Inflammatory macrophage treated with lipopolysaccharide for 1 hour (primary cell): ENCODE measurements at regions not wholly inside any gene's neighbourhood (a gene's known extent, or its start where the extent isn't known, plus 50 kb on each side); places are given as distances from the start of the nearest gene placed in this dataset.
A peak's percentile ranks its signal among the peaks of the same experiment; 100 is the strongest.

Experiments used
- DNase-seq, 2 donors: peaks; one replicate each; pipeline ENCODE4 v3.0.0-alpha.2; 2020 to 2022

DNA sequence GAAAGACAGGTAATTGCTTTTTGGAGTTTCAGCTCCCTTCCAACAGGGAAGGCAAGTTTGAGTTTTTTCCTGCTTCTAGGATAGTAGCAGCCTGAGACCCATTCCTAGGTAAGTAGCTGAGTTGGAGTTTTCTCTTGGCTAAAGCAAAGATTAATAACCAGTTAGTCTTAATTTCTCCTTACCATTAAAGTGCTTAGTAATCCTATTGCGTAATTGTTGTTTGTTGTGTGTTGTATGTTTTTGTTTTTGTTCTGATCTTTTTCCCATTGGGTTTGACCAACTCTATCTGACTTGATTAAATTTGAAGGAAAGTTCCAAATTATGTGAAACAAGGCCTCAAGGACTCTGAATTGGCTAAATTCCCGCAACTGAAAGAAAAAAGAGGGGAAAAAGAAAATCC, 83.5 kb downstream of the TBX22 start:
- no peak for DNase-seq

DNA sequence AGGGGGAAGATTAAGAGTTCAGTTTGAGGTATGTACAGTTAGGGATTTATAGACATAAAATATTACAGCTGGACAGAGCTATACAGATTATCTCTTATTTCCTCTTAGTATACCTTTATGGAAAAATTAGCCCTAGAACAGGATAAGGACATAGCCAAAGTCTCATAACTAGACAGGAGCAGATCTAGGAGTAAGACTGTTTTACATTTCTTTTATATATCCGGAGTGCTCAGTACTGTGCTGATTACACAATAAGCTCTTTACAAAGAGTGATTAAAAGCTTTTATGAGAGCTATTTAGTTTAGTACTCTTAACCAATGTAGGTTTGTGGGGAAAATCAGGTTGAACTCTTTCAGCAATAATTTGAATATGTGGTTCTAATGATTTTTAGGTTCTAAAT, 105.8 kb downstream of the TBX22 start:
- DNase-seq = no peak

DNA sequence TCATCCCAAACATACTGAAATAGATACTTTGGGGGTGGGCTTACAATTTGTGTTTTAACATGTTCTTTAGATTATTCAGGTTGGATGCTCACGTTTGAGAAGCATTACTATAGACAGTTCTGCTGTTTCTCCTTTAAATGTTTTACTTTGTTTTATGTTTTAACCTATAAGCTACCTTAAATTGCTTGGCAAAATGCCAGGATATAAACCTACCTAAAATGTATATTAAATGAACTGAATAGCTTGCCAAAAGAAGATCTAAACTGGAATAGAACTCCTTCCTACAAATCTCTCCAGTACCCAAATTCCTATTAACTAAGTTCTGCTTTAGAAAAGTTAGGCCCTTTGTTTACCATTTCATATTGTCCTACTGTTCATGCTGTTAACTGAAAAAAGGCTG, 124.4 kb downstream of the TBX22 start:
- DNase-seq = no peak

DNA sequence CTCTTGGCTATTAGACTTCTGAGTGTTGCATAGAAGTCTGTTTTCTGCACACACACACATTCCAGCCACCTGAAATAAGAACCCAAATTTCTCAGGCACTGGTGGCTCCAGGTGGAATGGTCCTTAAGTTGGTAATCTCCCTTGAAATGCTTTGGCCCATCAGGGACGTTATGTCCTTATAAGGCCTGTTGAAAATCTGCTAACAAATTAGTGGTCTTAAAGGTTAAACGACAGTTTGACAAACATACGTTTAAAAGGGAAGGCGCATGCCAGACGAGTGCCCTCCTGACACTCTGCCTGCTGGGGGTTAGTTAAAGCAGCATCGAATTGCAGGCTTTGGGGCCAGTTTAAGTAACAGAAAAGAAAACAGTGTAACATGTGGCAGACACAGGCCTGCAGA, 125.0 kb downstream of the TBX22 start:
- DNase-seq = no peak

DNA sequence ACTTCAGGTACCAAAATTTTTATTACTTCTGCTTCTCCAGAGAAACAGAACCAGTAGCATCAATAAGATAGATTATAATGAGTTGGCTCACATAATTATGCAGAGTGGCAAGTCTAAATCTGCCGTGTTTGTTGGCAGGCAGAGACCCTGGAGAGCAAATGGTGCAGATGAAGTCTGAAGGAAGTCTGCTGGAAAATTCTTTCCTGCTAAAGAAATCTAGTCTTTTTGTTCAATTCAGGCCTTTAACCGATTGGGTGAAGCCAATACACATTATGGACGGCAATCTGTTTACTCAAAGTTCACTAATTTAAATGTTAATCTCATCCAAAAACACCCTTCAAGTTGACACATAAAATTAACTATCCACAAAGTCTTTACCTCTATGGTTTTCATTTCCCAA, 156.0 kb downstream of the TBX22 start:
- no peak for DNase-seq

DNA sequence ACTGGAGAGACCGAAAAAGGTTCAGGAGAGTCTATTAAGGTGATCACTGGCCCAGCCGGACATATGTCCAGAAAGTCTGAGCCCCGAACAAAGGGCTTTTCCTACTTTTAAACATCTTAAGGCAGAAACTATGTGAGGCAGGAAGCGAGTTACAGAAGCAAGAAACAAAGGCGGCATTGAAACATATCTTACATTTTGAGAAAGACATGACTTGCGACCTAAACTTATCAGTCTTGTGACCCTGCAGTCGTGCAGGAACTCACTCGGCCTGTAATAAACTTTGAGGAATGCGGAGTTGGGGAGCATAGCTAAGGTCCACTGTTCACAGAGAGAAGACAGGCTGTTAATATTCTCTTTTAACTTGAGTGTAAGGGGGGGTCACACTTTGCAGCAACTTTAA, 158.7 kb downstream of the TBX22 start:
- no peak for DNase-seq

DNA sequence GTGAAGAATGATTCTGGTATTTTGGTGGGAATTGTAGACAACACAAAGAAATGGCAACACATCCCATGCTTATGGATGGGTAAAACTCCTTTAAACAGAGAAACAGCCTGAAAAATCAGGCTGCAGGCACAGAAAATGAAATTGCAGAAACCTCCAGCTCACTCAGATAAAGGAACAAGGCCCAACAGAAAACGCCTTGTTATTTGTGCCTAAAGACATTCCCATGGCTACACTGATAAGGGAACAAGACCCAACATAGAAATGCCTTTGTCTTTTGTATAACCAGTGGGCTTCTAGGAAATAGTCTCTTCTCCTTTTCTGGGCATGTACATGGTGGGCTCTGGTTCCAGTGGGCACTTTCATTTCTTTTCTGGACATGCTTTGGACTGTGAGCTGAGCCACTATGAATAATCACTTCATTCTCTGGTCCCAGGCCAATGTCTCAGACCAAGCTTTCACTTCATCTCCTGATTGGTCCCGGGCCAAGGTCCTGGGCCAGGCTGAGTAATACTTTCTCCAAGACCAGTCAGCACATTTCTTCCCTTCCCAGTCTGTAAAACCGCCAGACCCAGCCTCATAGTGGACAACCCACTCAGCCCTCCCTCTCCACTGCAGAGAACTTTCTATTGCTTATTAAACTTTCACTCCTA, 160.5 kb downstream of the TBX22 start:
- DNase-seq = no peak

DNA sequence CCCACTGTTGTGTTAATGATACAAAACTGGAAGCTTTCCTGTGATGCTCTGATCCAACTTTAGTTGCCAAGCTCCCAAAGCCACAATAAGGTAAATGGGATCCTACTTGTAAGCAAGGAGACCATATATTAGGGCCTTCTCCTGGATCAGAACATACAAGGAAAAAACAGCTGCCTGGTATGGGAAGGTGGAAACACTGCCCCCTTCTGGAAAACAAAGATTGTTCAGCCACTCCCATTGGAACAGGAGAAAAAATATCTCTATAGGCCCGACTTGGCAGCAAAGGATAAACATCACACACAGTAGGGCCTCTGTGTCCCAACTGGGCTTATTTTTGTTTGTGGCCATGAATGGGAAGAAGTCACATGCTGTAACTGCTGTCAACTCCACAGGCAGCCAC, 166.5 kb downstream of the TBX22 start:
- peak in 1 of 2 donors; percentile 1 for DNase-seq

DNA sequence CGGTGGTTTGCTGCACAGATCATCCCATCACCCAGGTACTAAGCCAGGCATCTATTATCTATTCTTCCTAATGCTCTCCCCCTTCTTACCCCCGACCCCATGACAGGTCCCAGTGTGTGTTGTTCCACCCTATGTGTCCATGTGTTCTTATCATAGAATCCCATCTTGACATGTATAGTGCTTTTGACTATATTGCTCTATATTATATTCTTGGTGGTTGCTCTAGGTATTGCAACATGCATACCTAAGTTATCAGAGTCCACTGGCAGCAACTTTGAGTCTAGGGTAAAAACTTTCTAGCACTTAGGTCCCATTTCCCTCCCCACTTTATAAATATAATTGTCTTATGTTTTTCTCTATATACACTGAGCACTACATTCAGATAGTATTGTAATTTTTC, 170.3 kb downstream of the TBX22 start:
- DNase-seq = no peak

DNA sequence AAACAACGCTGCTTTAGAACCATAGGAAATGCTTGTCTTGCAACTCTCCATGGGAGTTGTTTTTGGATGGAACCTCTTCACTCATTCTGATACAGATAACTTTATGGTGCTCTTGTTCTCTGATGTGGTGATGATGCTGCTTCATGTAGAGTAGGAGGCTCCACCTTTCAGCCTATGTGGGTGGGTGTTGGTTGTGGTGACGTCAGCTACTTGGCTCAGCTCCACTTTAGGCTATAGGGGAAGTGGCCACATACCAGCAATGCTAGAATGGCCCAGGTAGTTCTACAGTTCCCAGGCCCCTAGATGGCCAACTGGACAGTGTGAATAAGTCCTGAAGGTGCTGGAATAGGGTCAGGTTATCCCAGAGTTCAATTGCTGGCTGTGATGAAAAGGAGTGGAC, 192.1 kb downstream of the TBX22 start:
- DNase-seq = no peak

DNA sequence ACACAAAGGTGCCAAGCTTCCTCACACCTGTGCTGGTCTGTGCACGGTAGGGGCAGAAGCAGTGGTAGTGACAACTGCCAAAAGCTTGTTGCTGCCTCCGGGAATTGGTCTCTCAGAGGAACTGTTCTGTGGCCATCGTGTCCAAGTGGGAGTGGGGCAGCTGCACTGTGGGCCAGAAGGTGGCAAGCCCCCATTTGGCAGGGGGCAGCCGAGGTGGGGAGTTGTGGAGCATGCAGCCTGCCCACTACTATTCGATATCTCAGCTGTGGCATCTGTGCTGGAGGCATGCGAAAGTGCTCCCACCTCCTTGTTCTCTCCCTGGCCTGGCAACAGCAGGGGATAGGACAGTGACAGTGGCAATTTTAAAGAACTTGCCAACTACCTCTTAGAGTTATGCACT, 192.8 kb downstream of the TBX22 start:
- DNase-seq = no peak

DNA sequence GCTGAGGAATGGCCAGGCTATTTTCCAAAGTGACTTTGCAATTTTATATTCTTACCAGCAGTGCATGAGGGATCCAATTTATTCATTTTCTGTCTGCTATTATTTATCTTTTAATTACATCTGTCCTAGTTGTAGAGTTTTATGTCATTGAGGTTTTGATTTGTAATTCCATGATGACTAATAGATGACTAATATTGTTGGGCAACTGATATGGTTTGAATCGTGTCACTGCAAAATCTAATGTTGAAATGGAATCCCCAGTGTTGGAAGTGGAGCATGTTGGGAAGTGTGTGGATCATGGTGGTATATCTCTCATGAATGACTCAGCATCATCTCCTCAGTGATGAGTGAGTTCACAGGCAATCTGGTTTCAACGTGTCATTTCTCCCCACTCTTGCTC, 201.5 kb downstream of the TBX22 start:
- DNase-seq = peak; percentile 43 to 45

DNA sequence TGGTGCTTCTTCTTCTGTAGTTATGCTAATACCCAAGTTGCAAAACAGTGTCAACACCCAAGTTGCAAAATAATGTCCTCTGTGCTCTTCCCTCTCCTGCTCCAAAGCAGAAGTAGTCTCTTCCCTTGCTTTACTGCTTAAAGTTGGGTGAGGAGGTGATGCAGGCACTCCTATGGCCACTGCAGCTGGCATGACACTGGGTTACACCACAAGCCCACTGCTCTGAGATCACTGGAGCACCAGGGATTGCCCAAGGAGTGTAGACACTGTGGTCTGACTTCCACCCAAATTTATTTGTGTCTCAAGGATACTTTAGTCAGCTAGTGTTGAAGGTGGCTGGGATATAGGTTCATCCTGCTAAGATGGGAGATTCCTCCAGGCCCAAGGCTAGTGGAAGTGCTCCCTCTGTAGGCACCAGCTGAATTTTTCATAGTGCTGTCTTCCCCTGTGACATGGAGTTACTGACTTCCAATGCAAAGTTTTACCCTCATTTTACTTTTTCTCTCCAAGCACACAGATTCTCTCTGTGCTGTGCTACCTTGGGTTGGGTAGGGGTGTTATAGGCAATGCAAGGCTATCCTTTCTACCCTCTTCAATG, 196.2 kb upstream of the TENT5D start:
- DNase-seq = peak; percentile 61 to 83

DNA sequence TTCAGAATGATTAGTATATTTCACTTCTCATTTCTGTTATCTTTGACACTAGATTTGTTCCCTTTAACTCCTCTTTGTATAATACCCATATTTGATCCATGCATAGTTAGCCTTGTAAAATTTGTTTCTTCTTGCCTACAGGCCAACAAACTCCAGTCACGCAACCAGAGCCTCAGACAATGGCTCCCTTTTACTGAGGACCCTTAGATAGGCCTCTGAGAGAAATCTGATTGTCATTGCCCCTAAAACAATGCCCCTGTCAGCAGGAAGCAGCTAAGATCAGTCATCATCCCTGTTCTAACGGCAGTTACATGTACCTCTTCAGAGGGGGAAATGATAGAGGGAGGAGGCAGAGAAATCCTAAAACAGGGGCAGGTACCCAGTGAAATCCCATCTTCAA, 190.6 kb upstream of the TENT5D start:
- DNase-seq = no peak

DNA sequence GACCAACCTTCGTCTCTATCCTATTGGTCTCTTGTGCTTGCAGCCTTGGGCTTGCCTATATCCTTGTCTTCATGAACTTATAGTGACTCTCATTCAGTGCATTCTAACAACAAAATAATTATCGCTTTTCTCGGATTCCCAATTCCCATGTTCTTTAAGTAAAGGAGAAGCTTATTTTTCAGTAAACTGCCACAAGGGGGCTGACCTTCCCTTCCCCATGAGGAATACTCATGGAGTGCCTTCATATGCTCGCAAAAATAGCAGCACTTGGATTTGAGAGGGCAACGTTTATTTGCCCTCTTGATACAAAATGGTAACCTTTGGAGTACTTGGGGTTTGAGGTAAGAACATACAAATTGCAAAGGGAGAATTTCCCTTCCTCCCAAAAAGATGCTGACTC, 183.2 kb upstream of the TENT5D start:
- DNase-seq = no peak

DNA sequence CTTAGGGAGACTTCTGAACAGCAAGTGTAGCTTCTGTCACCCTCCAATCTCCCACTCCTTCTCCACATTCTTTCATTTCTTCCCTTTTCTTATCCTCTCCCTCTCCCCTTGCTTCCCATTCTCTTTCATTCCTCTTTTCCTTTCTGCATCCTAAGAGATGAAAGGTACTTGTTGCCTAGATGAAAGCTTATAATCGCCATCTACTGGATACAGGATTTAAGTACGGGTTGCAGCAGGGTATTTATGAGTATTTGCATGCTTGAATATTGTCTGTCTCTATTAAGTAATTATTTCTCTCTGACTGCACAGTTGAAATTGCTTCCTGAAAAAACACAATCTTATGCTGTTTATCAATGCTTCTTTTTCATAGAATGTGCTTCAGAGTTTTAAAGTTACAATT, 174.0 kb upstream of the TENT5D start:
- DNase-seq = no peak

DNA sequence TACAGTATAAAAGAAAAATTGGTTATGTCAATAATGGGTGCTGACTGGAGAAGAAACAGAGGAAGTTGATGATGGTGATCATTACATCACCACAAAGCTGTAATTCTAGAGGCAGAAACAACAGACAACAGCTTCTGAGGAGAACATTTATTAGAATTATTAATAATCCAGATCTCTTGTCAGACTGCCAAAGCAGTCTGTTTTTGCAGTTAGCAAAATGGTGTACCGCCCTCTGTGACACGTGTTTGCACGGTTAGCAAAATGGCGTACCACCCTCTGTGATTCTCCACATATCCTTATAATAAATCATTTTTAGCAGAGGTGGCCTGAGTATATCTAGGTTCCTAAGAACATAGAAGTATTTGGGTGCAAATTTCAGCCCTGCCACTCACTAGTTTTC, 154.0 kb upstream of the TENT5D start:
- DNase-seq = no peak

DNA sequence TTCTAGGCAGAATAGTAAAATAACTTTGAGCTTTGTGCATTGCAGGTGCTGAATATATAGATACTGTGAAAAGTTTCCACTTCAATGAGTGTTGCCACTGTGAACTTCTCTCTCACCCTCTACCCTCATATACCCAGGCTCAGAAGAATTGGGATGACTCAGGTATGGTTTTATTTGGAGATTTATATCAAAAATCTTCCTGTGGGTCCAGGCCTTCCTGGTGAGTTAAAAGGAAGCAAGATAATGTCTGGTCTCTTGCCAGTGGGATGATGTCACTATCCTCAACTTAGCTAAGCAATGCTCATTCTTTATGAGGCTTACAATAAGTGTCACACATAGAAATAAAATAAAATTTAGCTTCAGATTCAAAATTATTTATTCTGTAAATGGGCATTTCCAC, 153.3 kb upstream of the TENT5D start:
- DNase-seq = no peak

DNA sequence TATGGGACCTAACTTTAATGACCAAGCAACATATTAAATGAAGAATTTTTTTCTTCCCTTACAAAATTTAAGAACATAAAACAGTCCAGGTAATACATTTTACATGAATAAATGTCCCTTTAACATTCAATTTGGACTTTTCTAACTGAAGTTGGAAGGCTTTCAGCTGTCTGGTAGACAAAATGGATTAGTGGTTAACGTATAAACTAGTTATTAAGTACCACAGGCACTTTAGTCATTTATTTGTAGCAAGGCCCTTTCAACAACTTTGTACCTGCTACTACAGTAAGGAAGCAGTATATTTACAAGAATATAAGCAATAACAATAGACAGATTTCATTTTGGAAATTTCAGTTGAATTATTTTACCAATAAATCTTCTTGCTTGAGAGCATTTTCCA, 152.5 kb upstream of the TENT5D start:
- DNase-seq = no peak

DNA sequence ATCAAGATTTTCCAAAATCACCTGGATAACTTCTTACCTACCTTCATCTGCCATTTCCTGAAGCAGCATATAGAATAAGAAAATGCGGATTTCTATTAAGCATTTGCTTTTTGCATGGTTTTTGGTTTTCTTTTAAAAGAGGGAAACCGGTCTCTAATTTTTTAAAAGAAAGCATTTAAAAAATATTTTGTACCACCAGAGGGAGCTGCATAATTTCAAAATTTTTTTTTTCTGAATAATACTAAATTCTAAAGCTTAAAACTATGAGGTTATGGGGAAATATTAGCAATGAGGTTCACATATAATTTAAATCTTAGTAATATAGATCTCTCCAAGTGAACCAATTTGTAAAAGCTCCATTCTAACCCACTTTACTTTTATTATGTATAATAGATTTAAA, 137.7 kb upstream of the TENT5D start:
- peak in 1 of 2 donors; percentile 0 for DNase-seq

DNA sequence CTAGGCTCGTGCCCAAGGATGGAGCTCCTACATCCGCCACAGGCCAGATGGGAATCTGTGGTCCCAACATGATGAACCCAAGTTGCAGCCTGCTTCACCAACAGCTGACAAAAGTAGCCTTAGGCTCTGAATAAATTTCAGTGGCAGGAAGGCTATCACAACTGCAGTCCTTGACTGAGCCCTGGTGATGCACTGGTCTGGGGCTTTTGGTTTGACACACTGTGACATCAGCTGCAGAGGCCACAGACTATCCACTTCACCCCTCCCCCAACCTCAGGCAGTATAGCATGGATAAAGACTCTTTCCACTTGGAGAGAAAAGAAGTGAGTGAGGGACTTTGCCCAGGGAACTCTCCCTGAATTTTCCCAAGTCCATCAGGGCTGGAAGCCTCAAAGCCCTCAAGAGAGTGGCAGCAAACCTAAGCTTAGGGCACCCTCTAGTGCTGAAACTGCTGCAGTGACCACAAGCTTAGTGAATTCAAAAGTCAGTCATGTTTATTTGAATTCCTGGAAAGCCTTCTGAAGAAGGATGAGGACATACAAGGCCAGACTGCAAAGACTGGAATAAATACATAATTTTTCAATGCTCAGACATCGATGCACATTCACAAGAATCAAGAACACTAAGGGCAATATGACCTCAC, 135.0 kb upstream of the TENT5D start:
- DNase-seq = peak; percentile 1 to 2

DNA sequence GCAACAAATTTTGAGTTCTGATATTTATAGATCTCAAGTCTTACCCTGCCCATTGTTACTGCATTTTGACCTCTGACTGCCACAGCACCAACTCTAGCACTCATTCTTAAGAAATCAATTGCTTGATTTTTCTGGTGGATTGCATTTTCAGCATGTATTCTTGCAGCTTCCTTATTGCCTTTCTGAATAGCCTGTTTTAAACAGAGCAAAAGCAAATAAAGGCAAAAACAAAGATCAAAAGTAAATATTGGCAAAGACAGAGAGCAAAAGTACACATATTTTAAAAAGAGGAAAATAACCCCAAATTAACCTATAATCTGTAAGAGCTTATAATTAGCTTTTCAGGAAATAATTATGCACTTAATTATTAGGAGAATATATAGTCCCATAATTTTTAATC, 129.4 kb upstream of the TENT5D start:
- DNase-seq = no peak

DNA sequence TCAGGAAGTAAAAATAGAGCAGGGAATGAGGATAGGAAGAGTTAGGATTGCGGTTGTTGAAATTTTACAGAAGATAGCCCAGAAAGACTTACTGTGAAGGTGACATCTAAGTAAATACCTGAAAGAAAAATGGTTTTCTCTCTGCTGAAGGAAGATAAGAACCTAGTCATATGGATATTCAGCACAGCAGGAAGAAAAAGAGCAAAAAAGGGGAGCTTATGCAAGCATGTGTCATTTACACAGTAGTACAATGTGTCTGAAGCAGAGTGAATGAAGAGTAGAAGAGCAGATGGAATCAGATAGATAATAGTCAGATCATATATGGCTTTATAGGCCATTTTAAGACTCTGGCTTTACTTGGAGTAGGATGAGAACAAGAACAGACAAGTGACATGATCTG, 126.9 kb upstream of the TENT5D start:
- DNase-seq = no peak

DNA sequence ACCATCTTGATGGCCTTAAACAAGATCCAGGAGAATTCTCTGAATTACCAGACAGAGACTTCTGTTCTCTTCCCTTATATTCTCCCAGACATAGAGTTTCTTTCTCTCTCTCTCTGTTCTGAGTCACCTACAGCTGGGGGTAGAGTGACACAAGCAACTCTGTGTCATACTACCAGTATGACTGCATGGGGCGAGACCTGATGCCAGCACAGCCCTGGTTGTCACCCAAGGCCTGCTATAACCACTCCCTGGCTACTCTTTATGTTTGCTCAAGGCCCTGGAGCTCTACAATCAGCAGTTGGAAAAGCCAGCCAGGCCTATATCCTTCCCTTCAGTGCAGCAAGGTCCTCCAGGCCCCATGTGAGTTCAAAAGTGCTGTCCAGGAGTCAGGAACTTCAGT, 114.2 kb upstream of the TENT5D start:
- DNase-seq = no peak

DNA sequence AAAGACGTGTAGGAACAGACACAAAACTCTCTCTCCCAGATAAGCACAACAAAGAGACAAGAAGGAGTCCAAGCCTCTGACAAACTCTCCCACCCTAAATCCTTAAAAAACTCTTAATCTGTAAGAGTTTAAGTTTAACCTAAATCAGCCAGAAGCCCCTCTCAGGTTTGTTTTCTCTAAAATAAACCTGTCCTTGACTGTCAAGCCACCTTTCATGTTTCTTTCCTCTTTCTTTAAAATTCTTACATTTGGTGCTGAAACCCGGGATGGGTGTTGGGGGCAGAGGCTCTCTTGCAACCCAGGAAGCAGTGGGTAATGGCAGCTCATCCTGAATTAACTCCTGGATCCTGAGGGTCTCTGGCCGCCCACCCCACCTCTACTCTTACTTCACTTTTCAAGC, 107.8 kb upstream of the TENT5D start:
- no peak for DNase-seq
